HG03439 (cell line): ENCODE measurements at regions not wholly inside any gene's neighbourhood (a gene's known extent, or its start where the extent isn't known, plus 50 kb on each side); places are given as distances from the start of the nearest gene placed in this dataset.

Experiments
- ATAC-seq: cut with Tn5 transposase; IDR thresholded peaks from one replicate; pipeline ENCODE4 v1.9.1; 2021; ENCODE audit warnings: mild to moderate bottlenecking, moderate library complexity; ENCODE audit not compliant: unreplicated experiment

DNA sequence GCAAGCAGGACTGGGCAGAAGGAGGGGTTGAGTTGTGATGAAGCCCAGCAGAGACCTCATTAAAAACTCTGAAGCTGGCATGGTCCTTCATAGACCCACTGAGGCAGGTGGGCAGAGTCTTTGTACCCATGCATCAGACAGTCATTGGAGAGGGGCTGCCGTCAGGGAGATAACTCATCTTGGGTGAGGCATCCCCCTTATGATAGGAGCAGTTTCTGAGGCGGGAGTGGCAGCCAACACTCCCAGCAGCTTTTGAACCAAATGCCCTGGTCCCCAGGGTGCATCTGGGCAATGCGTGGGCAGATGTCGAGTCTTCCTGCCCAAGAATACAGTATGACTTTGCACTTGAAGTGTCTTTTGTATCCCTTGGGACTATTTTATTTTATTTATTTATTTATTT lies 68.1 kb downstream of the HTR5A start:
- no peak for ATAC-seq

DNA sequence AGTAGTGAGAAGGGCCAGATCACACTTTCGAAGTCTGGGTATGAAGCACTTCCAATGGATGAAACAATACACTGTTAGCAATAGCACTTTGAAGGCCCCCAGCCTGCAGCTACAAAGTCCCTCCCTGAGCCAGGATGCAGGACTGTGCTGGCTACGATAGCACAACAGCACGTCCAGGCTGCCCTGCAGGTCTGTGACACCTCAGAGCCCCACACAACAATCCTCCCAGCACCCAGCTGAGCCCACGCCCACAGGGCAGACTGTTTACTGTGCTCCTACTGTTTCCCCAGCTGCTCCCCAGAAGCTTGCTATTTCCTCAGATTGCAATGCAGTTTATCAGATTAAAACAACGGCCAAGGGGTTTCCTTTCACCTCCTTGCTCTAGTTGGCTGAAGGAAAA lies 71.4 kb downstream of the HTR5A start:
- no peak for ATAC-seq

DNA sequence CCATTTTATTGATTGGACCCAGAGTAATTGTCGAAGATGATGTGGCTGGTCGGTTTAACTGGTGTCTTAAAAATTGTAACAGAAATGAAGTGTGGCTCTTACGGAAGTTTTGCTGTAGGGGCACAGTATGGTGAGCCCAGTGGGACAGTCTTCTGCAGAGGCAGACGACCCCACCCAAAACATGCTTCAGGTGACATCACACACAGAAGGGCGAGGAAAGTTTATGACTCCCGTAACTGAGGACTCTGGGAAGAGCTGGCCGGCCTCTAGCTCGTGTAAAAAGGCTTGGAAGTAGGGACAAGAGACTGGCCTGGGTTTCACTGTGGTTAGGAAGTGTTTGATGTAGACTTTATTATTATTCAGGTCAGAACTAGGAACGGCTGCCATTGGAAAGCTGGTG lies 73.3 kb downstream of the HTR5A start:
- no peak for ATAC-seq

DNA sequence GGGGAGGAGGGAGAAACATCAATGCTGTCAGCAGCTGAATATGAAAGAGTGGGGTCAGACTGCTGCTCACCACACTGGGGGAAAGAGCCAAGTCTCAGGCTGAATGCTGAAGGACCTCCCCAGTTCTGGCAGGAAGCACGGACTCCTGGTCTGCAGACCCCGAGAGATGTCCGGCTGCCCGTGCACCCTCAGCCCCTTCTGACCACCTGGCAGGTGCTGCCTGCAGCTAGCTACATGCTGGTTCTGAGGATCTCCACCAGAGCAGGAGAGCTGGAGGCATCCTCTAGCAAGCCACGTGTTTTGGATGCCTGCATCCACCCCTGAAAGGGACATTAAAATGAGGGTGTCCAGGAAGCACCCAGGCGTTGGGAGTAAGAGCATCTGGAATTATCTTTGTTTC lies 74.2 kb downstream of the HTR5A start:
- ATAC-seq = no peak

DNA sequence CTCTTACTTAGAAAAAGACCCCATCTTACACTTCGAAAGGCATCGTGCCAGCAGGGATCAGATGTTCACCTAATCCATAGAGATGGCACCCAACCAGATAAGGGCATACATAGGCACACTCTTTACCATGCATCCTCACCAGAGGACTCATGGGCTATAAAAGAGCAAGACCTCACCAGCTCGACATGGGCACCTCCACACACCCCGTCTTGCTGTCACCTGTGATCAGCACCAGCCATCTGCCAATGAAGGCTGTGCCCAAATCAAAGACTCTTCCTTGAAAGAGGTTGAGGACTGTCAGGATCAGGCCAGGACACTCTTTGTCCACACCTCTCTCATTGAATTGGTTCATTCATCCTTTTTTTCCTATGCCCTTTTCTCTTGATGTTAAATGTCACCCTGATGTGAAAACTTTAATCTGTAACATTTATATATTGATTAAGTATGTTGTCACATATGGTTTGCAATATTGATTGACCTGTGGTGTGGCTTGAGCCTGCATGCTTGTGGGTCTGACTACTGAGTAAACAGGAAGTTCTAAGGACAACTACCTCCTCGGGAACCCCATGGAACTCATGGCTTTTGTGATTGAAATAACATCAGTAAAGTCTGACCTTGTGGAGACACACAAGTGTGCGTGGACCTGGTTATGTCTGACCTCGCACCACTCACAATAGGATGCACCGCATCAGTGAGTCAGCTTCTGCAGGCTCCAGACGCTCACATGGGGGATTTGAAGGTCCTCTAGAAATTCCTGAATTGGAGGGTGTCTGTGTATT lies 75.5 kb downstream of the HTR5A start:
- no peak for ATAC-seq

DNA sequence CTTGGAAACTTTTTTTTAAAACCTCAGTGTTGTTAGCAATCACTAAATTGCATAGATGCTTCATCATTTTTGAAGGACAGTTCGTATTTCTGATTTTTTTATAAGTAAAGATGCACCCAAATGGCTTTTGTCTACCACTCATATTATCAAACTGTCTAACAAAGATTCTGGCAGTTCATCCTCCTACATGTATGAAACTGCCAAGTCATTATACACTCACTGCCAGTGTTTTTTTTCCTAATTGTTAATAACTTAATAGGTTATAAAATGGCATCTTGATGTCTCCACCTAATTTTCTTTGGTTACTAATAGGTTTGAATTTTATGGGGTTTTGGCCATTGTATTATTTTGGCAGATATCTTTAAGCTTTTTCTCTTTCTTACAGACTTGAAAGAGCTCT lies 77.0 kb downstream of the HTR5A start:
- no peak for ATAC-seq

DNA sequence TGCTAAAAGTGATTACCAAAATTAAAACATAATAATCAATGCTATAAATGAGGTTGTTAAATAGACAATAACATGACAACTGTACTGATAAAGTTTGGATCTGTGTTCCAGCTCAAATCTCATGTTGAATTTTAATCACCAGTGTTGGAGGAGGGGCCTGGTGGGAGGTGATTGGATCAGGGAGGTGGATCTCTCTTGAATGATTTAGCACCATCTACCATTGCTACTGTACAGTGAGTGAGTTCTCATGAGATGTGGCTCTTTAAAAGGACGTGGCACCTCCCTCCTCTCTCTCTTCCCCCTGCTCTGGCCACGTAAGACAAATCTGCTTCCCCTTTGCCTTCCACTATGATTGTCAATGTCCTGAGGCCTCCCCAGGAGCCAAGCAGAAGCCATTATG lies 77.5 kb downstream of the HTR5A start:
- no peak for ATAC-seq

DNA sequence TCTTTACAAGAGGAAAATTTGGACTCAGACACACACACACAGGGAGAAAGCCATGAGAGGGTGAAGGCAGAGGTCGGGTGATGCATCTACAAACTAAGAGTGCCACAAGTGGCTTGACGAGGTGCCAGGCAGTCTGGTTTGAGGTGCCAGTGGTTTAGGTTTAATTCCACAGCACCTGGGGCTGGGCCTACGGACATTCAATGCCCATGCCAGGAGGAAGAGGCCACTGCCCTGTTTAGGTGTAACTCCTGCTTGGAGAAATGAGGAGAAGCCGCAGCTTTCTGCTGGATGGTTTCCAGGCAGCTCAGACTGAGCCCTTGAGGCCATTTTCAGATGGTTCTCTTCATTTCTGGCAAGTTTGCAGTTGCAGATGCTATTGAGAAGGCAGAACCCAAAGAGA lies 83.6 kb downstream of the HTR5A start:
- ATAC-seq = no peak

DNA sequence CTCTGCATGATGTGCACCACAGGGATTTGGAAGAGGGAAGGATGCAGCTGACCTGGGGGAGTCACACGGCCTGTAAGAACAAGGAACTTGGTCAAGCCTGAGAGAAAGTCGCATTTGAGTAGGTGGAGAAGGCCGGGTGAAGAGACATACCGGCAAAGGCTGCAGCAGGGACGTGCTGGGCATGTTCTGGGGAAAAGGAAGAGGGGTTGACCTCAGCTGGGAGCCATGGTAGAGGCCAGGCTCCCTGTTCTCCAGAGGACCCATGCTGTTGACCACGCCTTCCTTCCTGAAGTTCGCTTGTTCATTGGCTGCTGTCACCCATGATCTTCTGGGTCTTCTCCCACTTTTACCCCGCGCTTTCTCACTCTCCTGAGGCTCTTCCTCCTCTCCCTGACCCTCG lies 84.5 kb downstream of the HTR5A start:
- ATAC-seq = no peak

DNA sequence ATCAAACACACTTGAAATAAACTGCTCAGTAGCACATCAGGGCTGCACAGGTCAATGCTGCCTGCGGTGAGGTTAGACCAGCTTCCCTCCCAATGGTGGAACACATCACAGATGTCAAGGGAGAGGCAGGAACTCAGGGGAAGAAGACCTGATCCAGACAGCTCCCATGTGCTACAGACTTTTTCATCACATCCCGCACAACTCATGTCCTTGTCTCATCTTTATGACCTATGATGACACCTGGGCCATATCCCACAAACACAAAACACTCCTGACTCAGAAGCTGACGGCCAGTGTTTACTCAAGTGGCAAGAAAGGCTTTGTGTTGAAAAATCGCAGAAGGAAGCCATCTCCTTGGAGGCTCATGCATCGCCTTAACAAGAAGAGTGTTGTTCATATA lies 91.6 kb downstream of the HTR5A start:
- ATAC-seq = no peak

DNA sequence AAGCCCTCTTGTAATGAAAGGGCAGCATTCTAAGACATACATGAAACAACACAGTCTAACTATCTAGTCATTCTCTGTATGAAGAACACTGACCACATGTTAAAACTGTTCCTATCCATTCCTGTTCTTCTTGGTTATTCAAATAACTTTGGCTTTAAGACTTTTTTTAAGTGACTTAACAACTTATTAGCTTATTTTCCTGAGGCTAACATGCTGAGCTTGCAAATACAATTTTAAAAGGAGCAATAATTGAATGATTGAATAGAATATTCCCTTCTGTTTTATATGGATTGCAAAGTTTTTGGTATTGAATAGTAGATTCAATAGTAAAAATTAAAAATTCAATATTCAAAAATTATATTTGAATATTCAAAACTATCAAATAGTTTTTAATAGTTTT lies 92.3 kb downstream of the HTR5A start:
- ATAC-seq = no peak

DNA sequence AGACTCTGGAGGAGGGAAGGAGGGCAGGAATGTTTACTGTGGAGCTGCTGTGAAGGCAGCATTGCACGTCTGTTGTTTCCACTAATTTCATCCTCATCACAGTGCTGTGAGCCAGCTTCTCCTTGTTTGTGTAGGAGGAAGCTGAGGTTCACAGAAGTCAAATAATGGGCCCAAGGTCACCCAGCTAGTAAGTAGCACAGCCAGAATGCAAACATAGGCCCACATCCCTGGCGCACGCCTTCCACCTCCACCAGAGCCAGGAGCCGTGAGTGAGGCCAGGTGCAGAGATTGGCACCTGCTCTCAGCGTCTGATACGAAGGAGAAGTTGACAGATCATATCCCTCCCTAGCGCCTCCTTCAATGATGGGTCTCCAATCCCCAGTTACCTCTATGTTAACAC lies 93.6 kb downstream of the HTR5A start:
- no peak for ATAC-seq

DNA sequence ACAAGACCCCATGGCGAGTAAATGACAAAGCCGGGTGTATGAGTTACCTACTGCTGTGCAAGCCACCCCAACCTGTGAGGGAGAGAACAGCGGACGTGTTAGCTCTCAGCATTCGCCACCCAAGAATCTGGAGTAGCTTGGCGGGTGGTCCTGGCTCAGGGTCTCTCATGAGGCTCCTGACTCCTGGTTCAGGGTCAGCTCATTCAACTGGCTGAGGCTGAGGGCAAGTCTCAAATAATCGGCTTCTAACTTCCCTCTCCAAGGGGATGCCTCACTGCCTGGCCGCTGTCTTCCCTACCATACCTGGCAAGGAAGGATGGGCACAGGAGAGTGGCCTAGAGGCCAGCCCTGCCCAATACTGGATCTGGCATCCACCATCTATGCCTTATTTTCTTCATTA lies 94.2 kb downstream of the HTR5A start:
- ATAC-seq = no peak

DNA sequence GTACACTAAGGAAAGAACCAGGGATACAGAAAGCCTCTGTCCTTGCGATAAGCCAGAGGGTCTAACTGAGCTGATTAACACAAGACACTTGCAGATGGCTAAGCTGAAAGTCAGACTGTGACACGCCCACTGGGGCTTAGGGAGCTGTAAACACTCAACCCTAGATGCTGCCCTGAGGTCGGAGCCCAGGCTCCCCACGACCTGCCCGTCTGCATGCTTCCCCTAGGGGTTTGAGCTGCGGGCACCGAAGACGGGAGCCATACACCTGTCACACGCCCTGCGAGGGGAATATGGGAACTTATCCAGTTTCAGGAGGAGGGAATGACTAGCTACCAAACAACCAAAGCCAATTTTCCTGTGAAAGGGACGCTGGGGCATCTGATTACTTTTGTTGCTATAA lies 96.0 kb downstream of the HTR5A start:
- no peak for ATAC-seq

DNA sequence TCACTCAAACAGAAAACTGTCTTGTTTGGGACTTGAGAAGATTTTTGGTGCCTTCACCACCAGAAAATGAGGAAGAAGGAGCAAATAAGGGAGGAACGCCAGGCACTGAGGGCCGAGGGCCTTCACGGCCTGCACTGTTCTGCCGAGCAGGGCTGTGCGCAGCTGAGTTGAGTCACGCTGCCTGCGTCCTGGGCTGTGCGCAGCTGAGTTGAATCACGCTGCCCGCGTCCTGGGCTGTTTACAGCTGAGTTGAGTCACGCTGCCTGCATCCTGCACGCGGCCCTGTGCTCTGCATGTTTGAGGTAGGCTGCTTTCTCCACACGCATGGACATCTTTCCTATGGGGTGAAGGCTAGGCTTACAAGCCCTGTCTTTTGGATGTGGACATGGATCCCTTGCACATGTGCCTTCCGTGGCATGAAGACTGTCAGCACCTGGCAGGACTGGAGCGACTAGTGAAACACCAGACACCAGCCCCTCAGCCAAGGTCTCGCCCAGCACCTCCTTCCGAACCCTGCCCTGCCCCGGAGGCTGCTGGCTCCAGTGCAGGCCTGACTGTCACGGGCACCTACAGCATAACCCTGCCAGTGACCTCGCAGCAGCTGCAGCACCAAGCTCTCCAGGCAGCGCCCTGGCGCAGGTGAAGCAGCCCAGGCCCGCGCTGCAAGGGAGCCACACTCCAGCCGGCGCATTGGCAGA lies 96.7 kb downstream of the HTR5A start:
- ATAC-seq = no peak

DNA sequence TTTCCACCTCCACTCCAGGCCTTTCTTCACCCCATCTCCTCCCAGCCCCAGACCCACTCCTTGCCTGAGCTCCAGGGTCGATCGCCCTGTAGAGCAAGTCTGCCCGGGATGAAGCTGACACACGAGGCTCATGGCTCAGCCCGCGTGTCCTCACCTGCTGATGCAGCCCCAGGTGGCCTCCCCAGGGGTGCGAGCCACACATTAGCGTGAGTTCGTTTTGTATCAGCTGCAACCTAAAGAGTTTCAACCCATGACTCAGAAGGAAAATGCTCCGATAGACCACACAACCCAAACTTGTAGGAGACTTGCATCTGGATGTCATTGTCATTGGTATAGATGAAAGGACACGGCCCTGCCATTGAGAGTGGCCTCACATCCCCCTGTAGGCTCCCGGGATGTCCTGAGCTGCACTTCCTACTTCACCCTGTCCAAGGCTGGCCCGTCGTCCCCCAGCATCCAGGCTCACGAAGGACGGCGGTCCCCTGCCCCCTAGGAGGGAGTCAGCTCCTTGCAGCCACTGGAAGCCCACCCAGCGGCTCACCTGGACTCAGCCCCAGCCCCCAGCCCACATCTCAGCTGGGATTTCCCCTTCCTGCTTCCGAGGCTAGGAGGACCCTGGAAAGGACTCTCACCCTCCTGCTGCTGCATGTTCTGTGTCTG lies 97.7 kb downstream of the HTR5A start:
- ATAC-seq = no peak

DNA sequence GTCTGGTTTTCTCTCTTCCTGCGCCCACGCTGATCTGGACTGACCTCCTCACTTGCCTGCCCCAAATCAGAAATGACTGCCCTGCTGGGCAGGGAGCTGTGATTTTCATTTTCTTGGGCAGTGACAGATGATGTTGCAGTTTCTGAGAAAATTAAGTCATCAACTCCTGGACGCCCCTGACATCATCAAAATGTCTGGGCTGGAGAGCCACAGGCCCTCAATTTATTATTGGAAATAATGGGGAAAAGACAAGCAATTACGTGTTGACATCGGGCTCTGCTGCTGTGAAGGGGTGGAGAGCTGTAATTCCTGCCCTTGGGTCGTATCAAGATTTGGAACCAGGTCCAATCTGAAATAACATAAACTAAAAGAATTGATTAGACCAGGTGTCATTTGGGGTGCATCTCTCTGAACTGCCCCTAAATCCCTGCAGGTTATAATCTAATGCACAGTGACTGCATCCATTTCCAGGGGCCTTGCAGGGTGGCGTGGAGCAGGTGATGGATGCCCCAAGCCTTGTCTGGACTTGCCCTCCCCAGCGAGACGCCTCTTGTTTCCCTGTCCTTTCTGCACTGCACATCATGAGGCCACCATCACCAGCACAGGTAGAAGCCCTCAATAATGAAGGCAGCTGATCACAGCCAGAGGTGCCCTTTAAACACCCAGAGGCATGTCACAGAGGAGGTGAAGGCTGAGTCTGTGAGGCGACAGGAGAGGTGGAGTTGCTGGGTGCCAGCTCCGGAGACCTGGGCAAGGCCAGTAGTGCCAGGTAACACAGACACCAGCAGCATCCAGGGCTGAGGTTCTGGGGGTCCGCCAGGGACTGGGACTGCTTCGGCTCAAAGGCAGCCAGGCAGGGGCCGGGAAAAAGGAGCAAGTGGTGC lies 98.7 kb downstream of the HTR5A start:
- ATAC-seq = no peak

DNA sequence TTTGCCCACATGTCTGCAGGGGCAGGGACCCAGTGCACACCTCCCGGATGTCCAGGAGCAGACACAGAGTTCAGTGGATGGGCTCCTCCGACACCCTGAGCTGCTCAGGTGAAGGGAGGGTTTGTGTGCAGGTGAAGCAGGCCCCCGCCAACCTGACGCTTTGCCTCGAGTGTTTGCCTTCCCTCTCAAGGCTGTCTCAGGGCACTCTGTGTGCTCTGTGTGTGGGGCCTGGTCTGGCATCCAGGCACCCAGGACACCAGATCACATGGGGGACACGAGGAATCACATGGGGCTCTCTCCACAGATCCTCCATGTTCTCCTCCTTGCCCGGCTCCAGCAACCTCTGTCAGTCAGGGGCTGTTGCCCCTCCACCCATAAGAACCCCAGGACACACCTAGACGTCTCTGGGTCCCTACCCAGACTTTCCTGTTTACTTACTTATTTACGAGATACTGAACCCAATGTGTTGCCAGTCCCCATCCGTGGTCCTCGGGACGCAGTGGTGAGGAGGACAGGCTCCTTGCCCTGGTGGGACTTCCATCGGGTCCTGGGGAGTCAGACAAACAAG lies 99.5 kb downstream of the HTR5A start:
- no peak for ATAC-seq

DNA sequence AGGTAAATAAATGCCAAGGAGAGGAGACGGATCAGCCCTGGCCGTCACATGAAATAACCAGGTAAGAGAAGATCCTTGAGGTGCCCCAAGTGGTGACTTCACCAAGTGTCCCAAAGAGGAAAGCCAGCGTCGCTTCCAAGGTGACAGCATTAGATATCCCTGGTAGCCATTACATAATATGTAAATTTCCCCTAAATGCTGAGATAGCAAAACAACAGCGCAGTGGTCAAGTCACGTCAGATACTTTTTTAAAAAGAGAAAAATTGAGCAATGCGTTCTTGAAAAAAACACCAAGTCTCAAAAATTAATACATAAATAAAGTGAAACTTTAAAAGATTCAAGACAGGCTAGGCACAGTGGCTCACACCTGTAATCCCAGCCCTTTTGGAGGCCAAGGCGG lies 100.2 kb downstream of the HTR5A start:
- ATAC-seq = no peak

DNA sequence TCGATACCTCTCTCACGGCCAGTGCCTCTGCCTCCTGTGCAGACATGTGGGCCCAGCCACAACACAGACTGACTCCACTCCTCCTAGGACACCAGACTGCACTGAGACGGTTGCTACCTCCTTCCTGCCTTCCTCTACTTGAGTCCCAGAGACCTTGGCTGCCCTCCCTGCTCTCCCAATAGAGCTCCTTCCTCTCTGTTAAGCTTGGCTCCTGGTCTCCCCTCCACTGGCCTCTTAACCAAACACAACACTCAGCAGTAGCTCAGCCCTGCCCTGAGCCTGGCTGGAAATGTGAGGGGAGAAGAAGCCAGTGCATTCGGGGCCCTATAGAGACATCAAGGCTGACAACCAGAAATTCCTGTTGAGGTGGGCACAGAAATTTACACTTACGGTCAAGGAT lies 102.0 kb downstream of the HTR5A start:
- no peak for ATAC-seq

DNA sequence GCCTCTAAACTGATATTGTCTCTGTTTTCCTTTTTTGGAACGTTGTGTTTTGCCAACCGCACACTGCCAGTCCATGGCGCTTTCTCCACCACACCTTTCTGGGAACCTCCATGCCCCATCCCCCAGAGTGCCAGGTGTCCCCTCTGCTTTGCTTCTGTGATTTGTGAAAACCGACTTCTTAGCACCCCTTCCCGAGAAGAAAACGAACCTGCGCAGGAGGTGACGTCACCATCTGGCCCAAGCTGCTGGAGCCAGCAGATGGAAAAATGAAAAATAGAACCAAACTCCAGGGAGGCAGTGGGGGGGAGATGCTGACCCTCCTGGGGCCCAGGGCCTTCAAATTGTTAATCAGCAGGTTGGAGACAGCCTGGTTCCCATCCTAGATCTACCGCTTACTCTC lies 103.8 kb downstream of the HTR5A start:
- ATAC-seq = no peak
